MM.1S (cell line): ENCODE measurements at regions not wholly inside any gene's neighbourhood (a gene's known extent, or its start where the extent isn't known, plus 50 kb on each side); places are given as distances from the start of the nearest gene placed in this dataset.
"Not testable (repeated sequence)": the region's sequence is repeated elsewhere in the genome, so short reads cannot be mapped to it uniquely, and the experiment has no call there.

Experiments used
- DNase-seq: peaks from one replicate; pipeline ENCODE4 v3.0.0-alpha.2; 2015
- H2AFZ ChIP-seq: fragments of 300-600 bp; sonication (generic); 2 replicates; pipeline ENCODE4 v1.6.0; 2016; ENCODE audit warnings: antibody characterized with exemption, low read length
- H3F3A ChIP-seq: fragments of 300-600 bp; sonication (generic); 2 replicates; pipeline ENCODE4 v1.6.1; 2016; ENCODE audit warnings: mild to moderate bottlenecking, antibody characterized with exemption, low read length, moderate library complexity, mixed read lengths; ENCODE audit not compliant: insufficient read depth
- H3K27ac ChIP-seq: fragments of 300-600 bp; sonication (generic); 2 replicates; pipeline ENCODE4 v1.5.1; 2016; ENCODE audit warnings: mild to moderate bottlenecking, low read length
- H3K27me3 ChIP-seq: fragments of 300-600 bp; sonication (generic); replicated peaks from 2 replicates; pipeline ENCODE4 v1.6.0; 2016; ENCODE audit warnings: low read length; ENCODE audit not compliant: insufficient read depth
- H3K36me3 ChIP-seq: fragments of 300-600 bp; sonication (generic); replicated peaks from 2 replicates; pipeline ENCODE4 v1.6.1; 2016; ENCODE audit warnings: mild to moderate bottlenecking, low read length, mixed read lengths; ENCODE audit not compliant: insufficient read depth
- H3K4me1 ChIP-seq: fragments of 300-600 bp; sonication (generic); 2 replicates; pipeline ENCODE4 v1.6.1; 2016; ENCODE audit warnings: low read length, mixed read lengths
- H3K4me2 ChIP-seq: fragments of 300-600 bp; sonication (generic); 2 replicates; pipeline ENCODE4 v1.6.0; 2016; ENCODE audit warnings: low read depth, low read length
- H3K4me3 ChIP-seq: fragments of 300-600 bp; sonication (generic); 2 replicates; pipeline ENCODE4 v1.5.1; 2016; ENCODE audit warnings: low read length, mixed read lengths
- H3K79me2 ChIP-seq: fragments of 300-600 bp; sonication (generic); 2 replicates; pipeline ENCODE4 v1.6.1; 2016; ENCODE audit warnings: mixed run types, low read length, mixed read lengths
- H3K9ac ChIP-seq: fragments of 300-600 bp; sonication (generic); 2 replicates; pipeline ENCODE4 v1.6.1; 2016; ENCODE audit warnings: low read length, mixed read lengths
- H3K9me2 ChIP-seq: fragments of 300-600 bp; sonication (generic); replicated peaks from 2 replicates; pipeline ENCODE4 v1.6.1; 2016; ENCODE audit warnings: mild to moderate bottlenecking, low read length, mixed read lengths; ENCODE audit not compliant: insufficient read depth
- H3K9me3 ChIP-seq: fragments of 300-600 bp; sonication (generic); replicated peaks from 2 replicates; pipeline ENCODE4 v1.6.1; 2016; ENCODE audit warnings: mild to moderate bottlenecking, low read length, mixed read lengths; ENCODE audit not compliant: insufficient read depth
- H4K20me1 ChIP-seq: fragments of 300-600 bp; sonication (generic); 2 replicates; pipeline ENCODE4 v1.6.1; 2016; ENCODE audit warnings: mild to moderate bottlenecking, low read length, moderate library complexity, mixed read lengths; ENCODE audit not compliant: insufficient read depth
- CTCF ChIP-seq: fragments of 300-600 bp; sonication (generic); IDR thresholded peaks from 2 replicates; pipeline ENCODE4 v1.5.1; 2016; ENCODE audit warnings: antibody characterized with exemption, low read length, mixed read lengths
- EZH2 ChIP-seq: fragments of 300-600 bp; sonication (generic); optimal IDR thresholded peaks from 2 replicates; pipeline ENCODE3; 2017; ENCODE audit warnings: low read depth, mild to moderate bottlenecking, antibody characterized with exemption, low read length, mixed read lengths
- EZH2phosphoT487 ChIP-seq: fragments of 300-600 bp; sonication (generic); IDR thresholded peaks from 2 replicates; pipeline ENCODE4 v1.6.1; 2018; ENCODE audit warnings: antibody characterized with exemption, low read length

- Histone ChIP-seq H3K4me1 (no peaks in the 10 kb centered on the region), H3K4me3 (no peak overlapping the region), H3K9ac (no peak overlapping the region), H3K9me2 (no peaks in the 10 kb centered on the region), H3K27ac (no peak overlapping the region), H3K4me2 (no peak overlapping the region), H2AFZ (no peak overlapping the region), H3K36me3 (no peaks in the 10 kb centered on the region), H3K79me2 (no peaks in the 10 kb centered on the region), H3F3A (no peaks in the 10 kb centered on the region), H3K9me3 (no peaks in the 10 kb centered on the region), H4K20me1 (no peaks in the 10 kb centered on the region), H3K27me3 (no peaks in the 10 kb centered on the region)
- TF ChIP-seq EZH2 (no peak), CTCF (no peak), EZH2phosphoT487 (no peak)
- DNase-seq: no peak
Measured at GRCh38 chr16:52351451-52351850, 195.5 kb downstream of the TOX3 start.

- no peak overlapping the region for H3K9ac ChIP-seq
- TF ChIP-seq EZH2 (no peak), EZH2phosphoT487 (no peak), CTCF (no peak)
- H3K9me2 ChIP-seq: no peaks in the 10 kb centered on the region
- no peak overlapping the region for H3K27ac ChIP-seq
- H3K9me3 ChIP-seq: no peaks in the 10 kb centered on the region
- no peaks in the 10 kb centered on the region for H4K20me1 ChIP-seq
- no peaks in the 10 kb centered on the region for H3K36me3 ChIP-seq
- H3K27me3 ChIP-seq: no peaks in the 10 kb centered on the region
- no peaks in the 10 kb centered on the region for H3K4me1 ChIP-seq
- DNase-seq: no peak
- no peaks in the 10 kb centered on the region for H3K79me2 ChIP-seq
- no peaks in the 10 kb centered on the region for H3F3A ChIP-seq
- no peak overlapping the region for H3K4me3 ChIP-seq
- H3K4me2 ChIP-seq: no peak overlapping the region
- no peak overlapping the region for H2AFZ ChIP-seq
Measured at GRCh38 chr16:52350031-52350642, 196.8 kb downstream of the TOX3 start.

- Histone ChIP-seq H3K27me3 (no peaks in the 10 kb centered on the region), H3K9ac (no peak overlapping the region), H3K9me3 (no peaks in the 10 kb centered on the region), H3K4me1 (no peaks in the 10 kb centered on the region), H4K20me1 (no peaks in the 10 kb centered on the region), H2AFZ (no peak overlapping the region), H3K36me3 (no peaks in the 10 kb centered on the region), H3F3A (no peaks in the 10 kb centered on the region), H3K9me2 (no peaks in the 10 kb centered on the region), H3K27ac (no peak overlapping the region), H3K4me2 (no peak overlapping the region), H3K4me3 (no peak overlapping the region), H3K79me2 (no peaks in the 10 kb centered on the region)
- TF ChIP-seq EZH2phosphoT487: no peak
- TF ChIP-seq CTCF: no peak
- no peak for TF ChIP-seq EZH2
- DNase-seq: no peak
Measured at GRCh38 chr16:52346709-52347108, 200.2 kb downstream of the TOX3 start.

- not testable (repeated sequence) for H3K4me2 ChIP-seq, H3K9me2 ChIP-seq, DNase-seq, H3K79me2 ChIP-seq, H2AFZ ChIP-seq, H3K9ac ChIP-seq, H3K27ac ChIP-seq, H3K36me3 ChIP-seq, H3K4me3 ChIP-seq, H3K27me3 ChIP-seq, H4K20me1 ChIP-seq, H3F3A ChIP-seq, H3K9me3 ChIP-seq, H3K4me1 ChIP-seq
Measured at GRCh38 chr16:52333673-52334072, 213.3 kb downstream of the TOX3 start.
